Tibial nerve (tissue), 4 donors: ENCODE measurements at regions not wholly inside any gene's neighbourhood (a gene's known extent, or its start where the extent isn't known, plus 50 kb on each side); places are given as distances from the start of the nearest gene placed in this dataset.

Experiments used
- DNase-seq, 2 donors: peaks; one replicate each; pipeline ENCODE4 v3.0.0-alpha.2; 2019; ENCODE audit warnings: low spot score in 2 of 2
- H3K27ac ChIP-seq, 4 donors: fragments of 200-600 bp; sonication (generic) in 3 of 4; one replicate each; pipeline ENCODE4 v1.5.1; 2017 to 2019; ENCODE audit warnings: mild to moderate bottlenecking in 1 of 4
- H3K27me3 ChIP-seq, 2 donors: fragments of 200-600 bp; sonication (generic) in 1 of 2; one replicate each; pipeline versions ENCODE4 v1.5.1 to v1.6.0; 2017 to 2019
- H3K36me3 ChIP-seq, 3 donors: fragments of 200-600 bp; sonication (generic); one replicate each; pipeline ENCODE4 v1.5.1; 2018 to 2019
- H3K4me1 ChIP-seq, 4 donors: fragments of 200-600 bp; sonication (generic) in 3 of 4; one replicate each; pipeline ENCODE4 v1.5.1; 2017 to 2019
- H3K4me3 ChIP-seq, 4 donors: fragments of 200-600 bp; sonication (generic) in 3 of 4; one replicate each; pipeline ENCODE4 v1.5.1; 2017 to 2019; ENCODE audit warnings: mild to moderate bottlenecking in 1 of 4, moderate library complexity in 1 of 4
- H3K9me3 ChIP-seq, 4 donors: fragments of 200-600 bp; sonication (generic) in 3 of 4; one replicate each; pipeline ENCODE4 v1.5.1; 2017 to 2019
- CTCF ChIP-seq, 5 experiments: fragments of 200-600 bp in 3 of 5; fragments of 450-650 bp in 2 of 5; sonication (generic) in 3 of 5; IDR thresholded peaks; one replicate each; pipeline ENCODE4 v1.5.1; 2016 to 2019; ENCODE audit warnings: antibody characterized with exemption in 5 of 5, mild to moderate bottlenecking in 3 of 5, moderate library complexity in 2 of 5
- EP300 ChIP-seq, 2 donors: sonication (generic); formaldehyde crosslinking; IDR thresholded peaks; one replicate each; pipeline ENCODE4 v1.6.1; 2017; ENCODE audit warnings: antibody characterized with exemption in 2 of 2, mild to moderate bottlenecking in 1 of 2
- POLR2A ChIP-seq, 2 donors: fragments of 450-650 bp; IDR thresholded peaks; one replicate each; pipeline ENCODE4 v1.6.1; 2017; ENCODE audit warnings: antibody characterized with exemption in 2 of 2, mild to moderate bottlenecking in 2 of 2, moderate library complexity in 2 of 2
- WGBS, 2 donors: methylation state at CpG; one replicate each; pipeline ENCODE4 v1.1.5; 2018; 5-methylcytosine and 5-hydroxymethylcytosine counted together

GRCh38 chr16:63789603-63790002, 1332.3 kb downstream of the CDH11 start:
- Histone ChIP-seq H3K9me3 (peaks cover 0 to 12% (median 0%) of the 10 kb centered on the region in 4 donors), H3K4me3 (no peak overlapping the region), H3K27me3 (no peaks in the 10 kb centered on the region), H3K4me1 (no peaks in the 10 kb centered on the region), H3K36me3 (no peaks in the 10 kb centered on the region), H3K27ac (no peak overlapping the region)
- WGBS, 2 donors: 87 to 88% methylated on average over 2 of the region's 2 CpGs
- no peak for DNase-seq
- no peak for TF ChIP-seq EP300 (IDR thresholded peaks at IDR 0.05)
- TF ChIP-seq POLR2A (IDR thresholded peaks at IDR 0.05): no peak
- no peak for TF ChIP-seq CTCF (IDR thresholded peaks at IDR 0.05)

- no peak overlapping the region for H3K4me3 ChIP-seq
- 96 to 98% methylated on average over 1 of the region's 1 CpG for WGBS, 2 donors
- peaks cover 0 to 12% (median 0%) of the 10 kb centered on the region in 4 donors for H3K9me3 ChIP-seq
- DNase-seq: no peak
- TF ChIP-seq EP300 (IDR thresholded peaks at IDR 0.05) (no peak), POLR2A (IDR thresholded peaks at IDR 0.05) (no peak), CTCF (IDR thresholded peaks at IDR 0.05) (no peak)
- H3K4me1 ChIP-seq: no peaks in the 10 kb centered on the region
- no peak overlapping the region for H3K27ac ChIP-seq
- H3K27me3 ChIP-seq: no peaks in the 10 kb centered on the region
- no peaks in the 10 kb centered on the region for H3K36me3 ChIP-seq
Observed at GRCh38 chr16:63787014-63787413, 1334.8 kb downstream of the CDH11 start.

GRCh38 chr16:63785170-63785569, 1336.7 kb downstream of the CDH11 start:
- Histone ChIP-seq H3K9me3 (peaks cover 0 to 12% (median 0%) of the 10 kb centered on the region in 4 donors), H3K4me1 (no peaks in the 10 kb centered on the region), H3K27me3 (no peaks in the 10 kb centered on the region), H3K27ac (no peak overlapping the region), H3K4me3 (no peak overlapping the region), H3K36me3 (no peaks in the 10 kb centered on the region)
- WGBS, 2 donors: 71 to 91% methylated on average over 2 of the region's 2 CpGs
- no peak for DNase-seq
- no peak for TF ChIP-seq EP300 (IDR thresholded peaks at IDR 0.05)
- no peak for TF ChIP-seq CTCF (IDR thresholded peaks at IDR 0.05)
- no peak for TF ChIP-seq POLR2A (IDR thresholded peaks at IDR 0.05)

- Histone ChIP-seq H3K4me1 (no peaks in the 10 kb centered on the region), H3K4me3 (no peak overlapping the region), H3K9me3 (no peaks in the 10 kb centered on the region), H3K27ac (no peak overlapping the region), H3K27me3 (no peaks in the 10 kb centered on the region), H3K36me3 (no peaks in the 10 kb centered on the region)
- no peak for DNase-seq
- TF ChIP-seq POLR2A (IDR thresholded peaks at IDR 0.05) (no peak), CTCF (IDR thresholded peaks at IDR 0.05) (no peak), EP300 (IDR thresholded peaks at IDR 0.05) (no peak)
Observed at GRCh38 chr16:63776437-63776836, 1345.4 kb downstream of the CDH11 start.

GRCh38 chr16:63776034-63776433, 1345.8 kb downstream of the CDH11 start:
- H3K27me3 ChIP-seq: no peaks in the 10 kb centered on the region
- no peak for DNase-seq
- TF ChIP-seq POLR2A (IDR thresholded peaks at IDR 0.05) (no peak), EP300 (IDR thresholded peaks at IDR 0.05) (no peak), CTCF (IDR thresholded peaks at IDR 0.05) (no peak)
- no peaks in the 10 kb centered on the region for H3K9me3 ChIP-seq
- H3K4me3 ChIP-seq: no peak overlapping the region
- H3K27ac ChIP-seq: no peak overlapping the region
- H3K4me1 ChIP-seq: no peaks in the 10 kb centered on the region
- H3K36me3 ChIP-seq: no peaks in the 10 kb centered on the region
